ENCODE measurements at regions not wholly inside any gene's neighbourhood (a gene's known extent, or its start where the extent isn't known, plus 50 kb on each side); places are given as distances from the start of the nearest gene placed in this dataset.

DNA sequence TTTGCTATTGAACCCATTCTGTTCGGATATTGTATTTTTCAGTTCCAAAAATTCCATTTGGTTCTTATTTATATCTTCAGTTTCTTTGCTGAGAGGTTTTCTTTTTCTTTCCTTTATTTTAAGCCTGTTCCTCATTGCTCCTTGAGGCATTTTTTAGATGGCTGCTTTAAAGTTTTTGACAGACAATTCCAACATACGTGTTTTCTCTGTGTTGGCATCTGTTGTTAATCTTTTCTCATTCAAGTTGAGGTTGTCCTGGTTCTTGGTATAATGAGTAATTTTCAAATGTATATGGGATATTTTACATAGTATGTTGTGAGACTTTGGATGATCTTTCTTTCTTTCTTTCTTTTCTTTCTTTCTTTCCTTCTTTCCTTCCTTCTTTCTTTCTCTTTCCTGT is 1078.0 kb upstream of the CELF2 start:
- TF ChIP-seq, protein P1, sequence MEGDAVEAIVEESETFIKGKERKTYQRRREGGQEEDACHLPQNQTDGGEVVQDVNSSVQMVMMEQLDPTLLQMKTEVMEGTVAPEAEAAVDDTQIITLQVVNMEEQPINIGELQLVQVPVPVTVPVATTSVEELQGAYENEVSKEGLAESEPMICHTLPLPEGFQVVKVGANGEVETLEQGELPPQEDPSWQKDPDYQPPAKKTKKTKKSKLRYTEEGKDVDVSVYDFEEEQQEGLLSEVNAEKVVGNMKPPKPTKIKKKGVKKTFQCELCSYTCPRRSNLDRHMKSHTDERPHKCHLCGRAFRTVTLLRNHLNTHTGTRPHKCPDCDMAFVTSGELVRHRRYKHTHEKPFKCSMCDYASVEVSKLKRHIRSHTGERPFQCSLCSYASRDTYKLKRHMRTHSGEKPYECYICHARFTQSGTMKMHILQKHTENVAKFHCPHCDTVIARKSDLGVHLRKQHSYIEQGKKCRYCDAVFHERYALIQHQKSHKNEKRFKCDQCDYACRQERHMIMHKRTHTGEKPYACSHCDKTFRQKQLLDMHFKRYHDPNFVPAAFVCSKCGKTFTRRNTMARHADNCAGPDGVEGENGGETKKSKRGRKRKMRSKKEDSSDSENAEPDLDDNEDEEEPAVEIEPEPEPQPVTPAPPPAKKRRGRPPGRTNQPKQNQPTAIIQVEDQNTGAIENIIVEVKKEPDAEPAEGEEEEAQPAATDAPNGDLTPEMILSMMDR (IDR thresholded peaks at IDR 0.05; ENCODE audit: low read depth, low read length, poor library complexity, severe bottlenecking), result no peak
- TF ChIP-seq EZH2phosphoT487 (IDR thresholded peaks at IDR 0.05; ENCODE audit: borderline replicate concordance, low read length), result no peak

Data from DOHH2 (cell line).